NCI-H2227 treated with DMSO at 0.1 percent for 48 hours (cell line): ENCODE measurements at regions not wholly inside any gene's neighbourhood (a gene's known extent, or its start where the extent isn't known, plus 50 kb on each side); places are given as distances from the start of the nearest gene placed in this dataset.
"Not testable (repeated sequence)": the region's sequence is repeated elsewhere in the genome, so short reads cannot be mapped to it uniquely, and the experiment has no call there.

Experiments used
- DNase-seq: peaks from one replicate; lab custom pipeline; 2025; lab: John Stamatoyannopoulos, UW

GRCh38 chr17:5962371-5962770 is 107.8 kb upstream of the WSCD1 start:
- no peak for DNase-seq

DNA sequence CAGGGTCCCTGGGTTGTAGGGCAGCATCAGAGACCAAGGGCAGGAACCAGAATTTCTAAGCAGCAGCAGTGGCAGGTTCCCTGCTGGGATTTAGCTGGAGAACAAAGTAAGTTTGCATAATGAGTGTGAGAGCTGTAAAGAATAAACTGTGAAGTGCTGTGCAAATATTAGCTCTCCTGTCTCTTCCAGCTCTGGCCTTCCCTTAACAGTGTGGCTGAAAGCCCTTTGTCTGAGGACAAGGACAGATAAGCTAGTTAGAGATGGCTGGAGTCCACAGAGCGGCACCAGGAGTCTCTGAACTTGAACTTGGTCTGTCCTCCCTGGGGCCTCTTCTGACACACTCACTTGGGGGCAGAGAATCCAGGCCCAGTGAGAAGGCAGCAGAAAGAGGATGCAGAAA is 98.2 kb upstream of the WSCD1 start:
- no peak for DNase-seq

GRCh38 chr17:5973410-5973809 is 96.8 kb upstream of the WSCD1 start:
- no peak for DNase-seq

- DNase-seq, result no peak
These were observed 94.5 kb upstream of the WSCD1 start for GRCh38 chr17:5975661-5976060.

DNA sequence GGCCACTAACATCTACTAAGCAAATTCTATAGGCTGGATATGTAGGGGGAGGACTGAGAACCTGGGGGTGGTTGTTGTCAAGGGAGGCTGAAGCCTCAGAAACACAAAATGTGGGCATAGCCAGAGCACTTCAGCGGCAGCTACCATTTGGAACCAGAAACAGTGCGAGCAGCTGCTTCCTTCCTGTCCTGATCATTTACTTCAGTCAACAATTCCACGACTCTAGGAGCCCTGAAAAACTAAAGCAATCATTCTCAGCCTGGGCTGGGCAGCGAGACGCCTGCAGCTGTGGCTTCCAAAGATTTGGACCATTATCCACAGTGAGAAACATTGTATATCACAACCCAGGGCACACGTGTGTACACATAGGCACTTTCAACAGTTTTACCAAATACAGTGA is 93.9 kb upstream of the WSCD1 start:
- DNase-seq, result no peak

DNA sequence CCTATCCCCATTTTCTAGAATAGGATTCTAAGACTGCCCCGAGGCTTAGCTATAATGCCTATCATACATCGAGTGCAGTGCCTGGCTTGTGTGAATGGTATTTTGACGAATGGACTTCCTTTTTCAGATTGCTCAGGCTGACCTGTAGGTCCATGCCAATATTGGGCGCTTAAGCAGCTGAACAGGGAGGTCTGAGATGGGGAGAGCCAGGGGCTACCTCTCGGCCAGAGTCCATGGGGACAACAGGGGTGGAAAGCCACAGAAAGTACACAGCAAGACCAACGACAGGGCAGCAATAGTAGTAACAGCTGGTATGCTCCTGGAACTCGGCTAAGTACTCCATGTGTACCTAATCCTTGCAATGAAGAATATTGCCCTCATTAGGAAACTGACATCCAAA is 91.7 kb upstream of the WSCD1 start:
- DNase-seq, result no peak

DNA sequence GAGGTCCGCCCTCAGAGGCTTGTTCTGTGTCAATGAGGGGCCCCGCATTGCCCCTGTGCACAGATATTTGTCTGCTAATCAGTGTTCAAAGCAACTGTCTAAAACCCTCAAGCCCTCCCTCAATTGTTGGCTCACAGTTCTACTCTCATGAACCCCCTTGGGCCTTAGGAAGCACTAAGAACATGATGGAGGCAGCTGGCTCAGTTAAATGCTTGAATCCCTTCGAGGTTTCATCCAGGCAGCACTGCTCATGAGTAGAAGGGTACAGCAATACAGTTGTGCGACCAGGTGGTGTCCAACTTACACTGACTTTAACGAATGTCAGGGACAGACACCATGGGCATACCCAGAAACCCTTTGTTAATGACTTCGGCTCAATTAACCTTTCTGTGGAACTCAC is 89.2 kb upstream of the WSCD1 start:
- no peak for DNase-seq

DNA sequence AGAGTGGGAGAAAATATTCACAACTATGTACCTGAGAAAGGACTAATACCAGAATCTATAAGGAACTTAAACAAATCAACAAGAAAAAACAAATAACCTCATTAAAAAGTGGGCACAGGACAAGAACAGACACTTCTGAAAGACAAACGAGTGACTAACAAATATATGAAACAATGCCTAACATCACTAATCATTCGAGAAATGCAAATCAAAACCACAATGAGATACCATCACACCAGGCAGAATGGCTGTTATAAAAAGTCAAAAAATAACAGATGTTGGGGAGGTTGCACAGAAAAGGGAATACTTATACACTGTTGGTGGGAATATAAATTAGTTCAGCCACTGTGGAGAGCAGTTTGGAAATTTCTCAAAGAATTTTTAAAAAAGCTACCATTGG is 83.5 kb upstream of the WSCD1 start:
- no peak for DNase-seq

- no peak for DNase-seq
These were observed 69.8 kb upstream of the WSCD1 start for GRCh38 chr17:6000426-6000825.

DNA sequence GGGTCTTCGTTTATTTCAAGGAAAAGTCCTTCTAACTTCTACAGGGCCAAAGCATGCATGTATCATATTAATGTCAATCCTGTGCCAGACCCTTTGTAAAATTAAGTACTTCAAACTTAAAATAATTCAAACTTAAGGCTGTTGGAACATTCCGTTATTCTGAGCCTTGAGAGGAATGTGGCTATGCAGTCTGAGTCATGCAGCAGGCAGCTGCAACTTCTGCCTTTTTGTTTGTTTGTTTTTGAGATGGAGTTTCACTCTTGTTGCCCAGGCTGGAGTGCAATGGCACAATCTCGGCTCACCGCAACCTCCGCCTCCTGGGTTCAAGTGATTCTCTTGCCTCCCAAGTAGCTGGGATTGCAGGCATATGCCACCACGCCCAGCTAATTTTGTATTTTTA is 67.0 kb upstream of the WSCD1 start:
- not testable (repeated sequence) for DNase-seq

DNA sequence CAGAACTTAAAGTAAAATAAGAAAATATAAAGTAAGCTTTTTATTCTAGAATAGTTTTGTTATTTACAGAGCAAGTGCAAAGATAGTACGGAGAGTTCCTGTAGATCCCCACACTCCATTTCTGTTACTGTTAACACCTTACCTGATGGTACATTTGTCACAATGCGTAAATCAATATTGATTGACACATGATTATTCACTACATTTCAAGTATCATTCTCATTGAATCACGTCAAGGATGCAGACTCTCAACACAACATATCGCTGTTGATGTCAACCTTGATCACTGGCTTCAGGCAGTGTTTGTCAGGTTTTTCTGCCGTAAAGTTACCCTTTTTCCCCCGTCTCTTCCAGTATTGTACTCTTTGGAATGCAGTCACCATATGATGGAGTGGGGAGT is 64.2 kb upstream of the WSCD1 start:
- no peak for DNase-seq

DNA sequence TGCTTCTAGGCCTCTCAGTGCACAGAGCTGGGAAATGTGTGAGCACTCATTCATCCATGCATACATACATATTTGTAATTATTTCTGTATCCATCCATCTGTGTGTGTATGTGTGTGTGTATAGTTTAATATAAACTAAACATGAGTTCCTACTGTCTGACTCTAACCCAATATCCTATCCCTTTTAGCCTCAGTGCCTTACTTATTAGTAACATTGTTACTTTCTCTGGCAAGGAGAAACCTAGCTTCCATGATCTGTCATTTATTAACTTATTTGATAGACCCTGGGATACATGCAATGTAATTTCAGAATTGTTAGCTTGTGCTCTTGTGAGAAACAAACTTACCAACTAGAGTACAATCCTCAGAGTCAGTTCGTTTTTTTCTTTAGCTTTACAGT is 59.0 kb upstream of the WSCD1 start:
- DNase-seq, result no peak

GRCh38 chr17:6018788-6019187 is 51.4 kb upstream of the WSCD1 start:
- DNase-seq, result no peak

DNA sequence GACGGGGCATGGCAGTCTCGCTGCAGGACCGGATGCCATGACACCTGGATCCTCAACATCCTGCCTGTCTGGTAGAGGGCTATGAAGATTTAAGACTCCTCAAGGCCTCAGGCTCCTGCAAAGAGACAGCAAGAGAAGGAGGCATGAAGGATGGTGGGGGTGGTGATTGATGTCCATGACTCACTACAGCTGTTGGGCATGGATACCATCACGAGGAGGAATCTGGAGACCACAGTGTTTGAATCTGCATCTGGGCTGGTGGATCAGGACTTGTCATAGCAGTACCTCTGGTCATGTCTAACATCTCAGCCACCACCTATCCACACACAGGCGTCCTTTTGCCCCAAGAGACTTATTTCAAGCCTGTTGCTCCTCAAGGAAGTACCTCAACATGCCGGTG is 50.2 kb upstream of the WSCD1 start:
- no peak for DNase-seq

- DNase-seq, result no peak
These were observed 49.7 kb upstream of the WSCD1 start for GRCh38 chr17:6020376-6021010.
